Common myeloid progenitor, CD34-positive (primary cell): ENCODE measurements at regions not wholly inside any gene's neighbourhood (a gene's known extent, or its start where the extent isn't known, plus 50 kb on each side); places are given as distances from the start of the nearest gene placed in this dataset.

ENCODE experiments used
- CTCF ChIA-PET: fragments of 350-600 bp; sonication (Branson Sonifier 250); formaldehyde crosslinking; loops from one replicate; lab custom pipeline; 2021; ENCODE audit warnings: antibody characterized with exemption; lab: Charles Lee
- POLR2A ChIA-PET: fragments of 350-600 bp; sonication (Branson Sonifier 250); formaldehyde crosslinking; loops from one replicate; lab custom pipeline; 2021; ENCODE audit warnings: antibody characterized with exemption; lab: Charles Lee
- DNase-seq, 3 donors: peaks; one replicate each; pipeline versions ENCODE4 v3.0.0 to v3.0.0-alpha.2; 2013
- H3K27ac ChIP-seq, 2 experiments: 1 replicate in 1 of 2; 2 replicates in 1 of 2; pipeline ENCODE4 v1.7.0; 2013; ENCODE audit warnings: inconsistent platforms in 2 of 2, low read length in 2 of 2, mild to moderate bottlenecking in 2 of 2, low read depth in 1 of 2, moderate library complexity in 1 of 2; ENCODE audit not compliant: severe bottlenecking in 2 of 2, insufficient read depth in 1 of 2, poor library complexity in 1 of 2
- H3K27me3 ChIP-seq, 5 experiments: replicated peaks in 2 of 5; 1 replicate in 3 of 5; 2 replicates in 2 of 5; pipeline versions ENCODE4 v1.6.1 to v1.7.0; 2013; ENCODE audit warnings: low read length in 4 of 5, mild to moderate bottlenecking in 2 of 5, moderate library complexity in 2 of 5, inconsistent platforms in 1 of 5; ENCODE audit not compliant: insufficient read depth in 5 of 5, control insufficient read depth in 4 of 5
- H3K36me3 ChIP-seq, 4 experiments: 1 replicate in 2 of 4; 2 replicates in 2 of 4; pipeline versions ENCODE4 v1.6.1 to v1.7.0; 2013; ENCODE audit warnings: low read length in 3 of 4, control low read depth in 1 of 4, mild to moderate bottlenecking in 1 of 4; ENCODE audit not compliant: control insufficient read depth in 4 of 4, insufficient read depth in 4 of 4
- H3K4me1 ChIP-seq, 4 experiments: 1 replicate in 3 of 4; 2 replicates in 1 of 4; pipeline versions ENCODE4 v1.6.1 to v1.7.1; 2013; ENCODE audit warnings: low read length in 3 of 4, mild to moderate bottlenecking in 3 of 4, control low read depth in 1 of 4, inconsistent platforms in 1 of 4, moderate library complexity in 1 of 4; ENCODE audit not compliant: control insufficient read depth in 4 of 4, insufficient read depth in 4 of 4; ENCODE audit errors: control extremely low read depth in 1 of 4
- H3K4me3 ChIP-seq, 7 experiments: 1 replicate in 4 of 7; 2 replicates in 3 of 7; pipeline versions ENCODE4 v1.5.1 to v1.7.0; 2013; ENCODE audit warnings: mild to moderate bottlenecking in 7 of 7, low read length in 6 of 7, moderate library complexity in 6 of 7, inconsistent platforms in 2 of 7, low read depth in 2 of 7, control low read depth in 1 of 7; ENCODE audit not compliant: insufficient read depth in 4 of 7, control insufficient read depth in 1 of 7; ENCODE audit errors: extremely low read depth in 1 of 7
- H3K9me3 ChIP-seq, 5 experiments: 1 replicate in 4 of 5; 2 replicates in 1 of 5; pipeline versions ENCODE4 v1.6.1 to v1.7.1; 2013; ENCODE audit warnings: low read length in 4 of 5, mild to moderate bottlenecking in 2 of 5, inconsistent platforms in 1 of 5, low read depth in 1 of 5, moderate library complexity in 1 of 5; ENCODE audit not compliant: control insufficient read depth in 4 of 5, insufficient read depth in 2 of 5; ENCODE audit errors: control extremely low read depth in 1 of 5
- WGBS: methylation state at CpG from one replicate; pipeline ENCODE4 v1.1.5; 2013; ENCODE audit not compliant: insufficient coverage; 5-methylcytosine and 5-hydroxymethylcytosine counted together

DNA sequence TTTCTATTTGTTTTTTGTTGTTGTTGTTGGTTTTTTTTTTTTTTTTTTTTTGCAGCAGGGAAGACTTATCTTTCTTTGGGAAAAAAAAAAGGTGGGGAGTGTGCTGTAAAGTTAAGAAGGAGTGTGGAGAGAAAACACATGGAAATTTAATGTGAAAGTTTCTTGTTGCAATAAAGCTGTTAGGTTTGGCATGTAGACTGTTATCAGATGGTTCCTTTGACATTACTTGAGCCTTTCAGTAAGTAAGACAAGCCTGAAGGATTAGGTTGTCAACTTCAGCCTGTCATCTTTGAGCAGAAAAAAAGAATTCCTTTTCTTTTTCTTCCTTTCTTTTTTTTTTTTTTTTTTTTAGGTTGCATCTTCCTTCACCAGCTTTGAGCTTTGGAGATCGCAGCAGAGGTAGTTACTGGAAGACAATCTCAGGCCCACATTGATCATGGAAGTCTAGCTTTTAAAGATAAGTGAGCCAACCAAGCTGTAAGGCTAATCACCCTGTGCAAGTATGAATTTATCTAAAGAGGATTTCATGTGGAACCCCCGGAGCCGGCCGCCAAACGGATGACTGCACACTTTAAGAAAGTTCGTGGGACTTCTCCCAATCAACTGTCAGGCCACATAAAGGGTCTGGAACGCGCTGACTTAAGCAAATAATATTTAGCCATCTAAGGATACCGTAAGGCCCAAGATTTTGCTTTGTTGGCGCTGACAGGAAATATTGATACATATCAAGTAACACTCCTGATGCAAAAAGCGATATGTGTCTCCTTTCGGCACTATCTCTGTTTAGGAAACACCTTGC, 1040.1 kb upstream of the NR2F2 start:
- Histone ChIP-seq H3K27ac (no peak overlapping the region), H3K4me3 (no peak overlapping the region), H3K4me1 (peaks cover 0 to 2% (median 0%) of the 10 kb centered on the region in 4 experiments), H3K36me3 (no peaks in the 10 kb centered on the region), H3K27me3 (peaks cover 9 to 85% (median 46%) of the 10 kb centered on the region in 5 experiments), H3K9me3 (no peaks in the 10 kb centered on the region)
- CTCF ChIA-PET: interaction anchor here (0.9 to 2.2 kb wide), 2 partner anchors 708 to 709 kb away, joined by 3 to 7 read pairs; no protein-coding TSS in a partner anchor
- WGBS: 84% methylated on average over 11 of the region's 12 CpGs
- POLR2A ChIA-PET: no interaction called here
- DNase-seq: no peak

- Histone ChIP-seq H3K36me3 (no peaks in the 10 kb centered on the region), H3K4me1 (no peaks in the 10 kb centered on the region), H3K9me3 (no peaks in the 10 kb centered on the region), H3K27me3 (peaks cover 10 to 85% (median 48%) of the 10 kb centered on the region in 5 experiments), H3K4me3 (no peak overlapping the region), H3K27ac (no peak overlapping the region)
- peak; percentile 35 to 59 (median 46) for DNase-seq
- WGBS: no CpG with 5 or more reads among the region's 3 CpGs
- ChIA-PET POLR2A (no interaction called here), CTCF (interaction anchor here (0.6 to 2.1 kb wide), 5 partner anchors 13 to 1029 kb away, joined by 3 to 7 read pairs (median 4); no protein-coding TSS in a partner anchor)
These were observed 1038.5 kb upstream of the NR2F2 start for GRCh38 chr15:95291898-95292472.

DNA sequence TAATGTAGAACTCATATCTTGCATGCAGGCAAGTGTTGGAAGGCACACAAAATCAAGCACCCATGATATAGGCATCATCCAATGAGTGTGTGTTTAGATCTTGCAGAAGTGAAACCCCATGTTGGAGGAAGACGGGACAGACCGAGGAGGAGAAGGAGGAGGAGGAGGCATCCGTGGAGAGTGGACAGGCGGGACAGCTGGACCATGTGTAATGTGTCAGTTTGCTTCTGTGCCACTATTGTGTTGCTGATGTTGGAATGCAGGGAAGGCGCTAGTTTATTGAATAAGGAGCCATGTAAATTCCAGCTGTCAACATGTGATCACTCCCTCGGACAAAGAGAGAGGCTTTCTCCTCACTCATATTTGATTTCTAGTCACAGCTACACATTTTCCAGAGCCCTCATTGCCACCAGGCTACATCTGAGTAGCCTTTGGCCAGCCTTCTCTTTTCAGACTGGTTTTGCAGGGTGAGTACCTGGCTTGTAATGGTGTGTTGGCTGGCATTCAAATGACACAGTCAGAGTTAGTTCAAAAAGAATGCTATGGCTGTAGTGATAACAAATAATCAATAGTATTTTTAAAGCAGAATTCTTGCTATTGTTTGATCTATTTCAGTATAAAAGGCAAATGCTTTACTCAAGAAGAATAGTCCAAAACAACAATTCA, 1037.6 kb upstream of the NR2F2 start:
- no peaks in the 10 kb centered on the region for H3K4me1 ChIP-seq
- WGBS: 95% methylated on average over 5 of the region's 6 CpGs
- POLR2A ChIA-PET: no interaction called here
- no peak for DNase-seq
- no peak overlapping the region for H3K4me3 ChIP-seq
- H3K27ac ChIP-seq: no peak overlapping the region
- H3K9me3 ChIP-seq: no peaks in the 10 kb centered on the region
- CTCF ChIA-PET: interaction anchor here (0.6 to 2.1 kb wide), 5 partner anchors 12 to 1028 kb away, joined by 3 to 7 read pairs (median 3); no protein-coding TSS in a partner anchor
- peaks cover 9 to 82% (median 50%) of the 10 kb centered on the region in 5 experiments for H3K27me3 ChIP-seq
- no peaks in the 10 kb centered on the region for H3K36me3 ChIP-seq

DNA sequence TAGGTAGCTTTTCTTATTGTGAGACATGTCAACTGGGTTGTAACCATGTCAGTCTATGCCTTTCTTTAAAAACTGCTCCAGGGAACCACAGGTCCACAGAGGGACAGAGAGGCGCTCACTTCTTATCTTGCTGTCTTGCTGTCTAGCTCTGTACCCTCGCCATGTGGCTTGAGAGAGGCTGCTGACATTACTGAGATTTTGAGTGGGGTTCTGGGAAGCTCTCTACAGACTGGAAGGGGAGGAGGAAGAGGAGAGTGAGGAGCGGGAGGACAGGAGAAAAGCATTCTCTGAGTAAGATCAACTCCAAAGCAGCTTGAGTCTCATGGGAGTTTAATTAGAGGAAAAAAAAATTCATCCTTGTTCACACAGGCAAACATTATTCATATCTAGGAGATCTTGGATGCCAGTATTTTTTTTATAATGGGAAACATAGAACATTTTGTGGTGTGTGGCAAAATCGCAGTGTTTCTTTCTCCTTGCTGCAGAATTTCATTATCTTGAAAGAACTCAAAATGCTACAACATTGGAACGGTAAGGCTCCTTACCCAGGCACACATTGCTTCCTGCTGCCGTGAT, 1037.0 kb upstream of the NR2F2 start:
- POLR2A ChIA-PET: no interaction called here
- CTCF ChIA-PET: interaction anchor here (0.7 to 2.1 kb wide), 3 partner anchors 11 to 624 kb away, joined by 3 to 7 read pairs (median 6); no protein-coding TSS in a partner anchor
- Histone ChIP-seq H3K27ac (no peak overlapping the region), H3K27me3 (peaks cover 7 to 79% (median 49%) of the 10 kb centered on the region in 5 experiments), H3K9me3 (no peaks in the 10 kb centered on the region), H3K4me1 (peaks cover under 1 to 2% (median 1%) of the 10 kb centered on the region in 4 experiments), H3K36me3 (no peaks in the 10 kb centered on the region), H3K4me3 (no peak overlapping the region)
- 80% methylated on average over 1 of the region's 6 CpGs for WGBS
- DNase-seq: no peak

DNA sequence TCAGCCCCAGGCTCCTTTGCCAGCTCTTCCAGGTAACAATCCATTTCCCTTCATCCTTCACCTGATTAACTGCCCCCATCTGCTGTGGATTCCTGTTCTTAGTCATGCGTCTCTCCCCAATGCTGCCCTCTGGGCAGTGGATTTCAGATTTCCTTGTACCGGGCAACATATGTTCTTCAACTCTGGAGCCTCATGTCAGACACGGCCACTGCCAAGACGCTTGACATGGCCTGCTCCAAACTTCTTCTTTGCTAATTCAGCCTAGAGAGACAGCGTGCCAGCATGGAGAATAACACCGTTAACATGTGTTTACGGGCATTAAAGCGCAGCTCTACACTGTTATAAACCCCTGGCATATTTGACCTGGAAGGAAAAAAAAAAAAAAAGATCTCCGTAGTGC, 1035.1 kb upstream of the NR2F2 start:
- no peaks in the 10 kb centered on the region for H3K36me3 ChIP-seq
- POLR2A ChIA-PET: no interaction called here
- CTCF ChIA-PET: interaction anchor here (1.2 kb wide), 1 partner anchor 36 kb away, joined by 3 read pairs; no protein-coding TSS in a partner anchor

GRCh38 chr15:95295896-95296625, 1034.4 kb upstream of the NR2F2 start:
- ChIA-PET POLR2A (no interaction called here), CTCF (interaction anchor here (1.2 kb wide), 1 partner anchor 36 kb away, joined by 3 read pairs; no protein-coding TSS in a partner anchor)
- Histone ChIP-seq H3K27ac (no peak overlapping the region), H3K9me3 (peaks cover 0 to 3% (median 0%) of the 10 kb centered on the region in 5 experiments), H3K36me3 (no peaks in the 10 kb centered on the region), H3K4me1 (peaks cover 2 to 6% (median 4%) of the 10 kb centered on the region in 4 experiments), H3K4me3 (no peak overlapping the region), H3K27me3 (peaks cover 3 to 62% (median 38%) of the 10 kb centered on the region in 5 experiments)
- no peak for DNase-seq
- WGBS: 55% methylated on average over 3 of the region's 9 CpGs

More for the DNA sequence above, 1035.1 kb upstream of the NR2F2 start:
- H3K4me3 ChIP-seq: no peak overlapping the region
- WGBS: 84% methylated on average over 9 of the region's 9 CpGs
- no peak overlapping the region for H3K27ac ChIP-seq
- H3K27me3 ChIP-seq: peaks cover 3 to 65% (median 39%) of the 10 kb centered on the region in 5 experiments
- peaks cover 2 to 6% (median 4%) of the 10 kb centered on the region in 4 experiments for H3K4me1 ChIP-seq
- no peaks in the 10 kb centered on the region for H3K9me3 ChIP-seq
- no peak for DNase-seq
